Natural killer cell (primary cell): ENCODE measurements at regions not wholly inside any gene's neighbourhood (a gene's known extent, or its start where the extent isn't known, plus 50 kb on each side); places are given as distances from the start of the nearest gene placed in this dataset.

Source experiments
- ATAC-seq, 3 donors: fragments of 150-1000 bp in 2 of 3; fragments of 200-7000 bp in 1 of 3; cut with Tn5 transposase; 1 replicate in 1 of 3; 2 replicates in 2 of 3; pipeline ENCODE4 v1.10.0; 2021; ENCODE audit warnings: mild to moderate bottlenecking in 2 of 3, moderate library complexity in 2 of 3
- DNase-seq, 2 donors: peaks; one replicate each; pipeline versions ENCODE4 v3.0.0 to v3.0.0-alpha.2; 2013 to 2021; ENCODE audit warnings: mixed read lengths in 1 of 2
- H3K27ac ChIP-seq: one replicate; pipeline ENCODE4 v1.5.1; 2013; ENCODE audit warnings: mild to moderate bottlenecking, low read length
- H3K27me3 ChIP-seq: one replicate; pipeline ENCODE4 v1.6.1; 2013; ENCODE audit warnings: low read length; ENCODE audit not compliant: control insufficient read depth, insufficient read depth
- H3K36me3 ChIP-seq: one replicate; pipeline ENCODE4 v1.6.1; 2013; ENCODE audit warnings: low read length; ENCODE audit not compliant: control insufficient read depth, insufficient read depth
- H3K4me1 ChIP-seq: one replicate; pipeline ENCODE4 v1.6.1; 2013; ENCODE audit warnings: low read length; ENCODE audit not compliant: control insufficient read depth, insufficient read depth
- H3K4me3 ChIP-seq: one replicate; pipeline ENCODE4 v1.5.1; 2013; ENCODE audit warnings: low read length
- H3K9me3 ChIP-seq: one replicate; pipeline ENCODE4 v1.6.1; 2013; ENCODE audit warnings: low read length; ENCODE audit not compliant: control insufficient read depth, insufficient read depth
- H3K27ac Mint-ChIP-seq, 2 donors: one replicate each; pipeline ENCODE4 v1.8.0; 2022; ENCODE audit warnings: mild to moderate bottlenecking in 2 of 2, mixed read lengths in 2 of 2, moderate library complexity in 1 of 2
- H3K27me3 Mint-ChIP-seq, 2 donors: one replicate each; pipeline ENCODE4 v1.8.0; 2022; ENCODE audit warnings: low read depth in 2 of 2, mixed read lengths in 2 of 2
- H3K36me3 Mint-ChIP-seq: one replicate; pipeline ENCODE4 v1.8.0; 2022; ENCODE audit warnings: mixed read lengths
- H3K4me1 Mint-ChIP-seq, 2 donors: one replicate each; pipeline ENCODE4 v1.8.0; 2022; ENCODE audit warnings: mixed read lengths in 2 of 2
- H3K4me3 Mint-ChIP-seq: one replicate; pipeline ENCODE4 v1.8.0; 2022; ENCODE audit warnings: mild to moderate bottlenecking, moderate library complexity, mixed read lengths
- H3K9me3 Mint-ChIP-seq, 2 donors: one replicate each; pipeline ENCODE4 v1.8.0; 2022; ENCODE audit warnings: mixed read lengths in 2 of 2
- CTCF ChIP-seq: fragments of 200-600 bp; IDR thresholded peaks from one replicate; pipeline ENCODE4 v1.8.0; 2022; ENCODE audit warnings: antibody characterized with exemption
- WGBS: methylation state at CpG from one replicate; pipeline ENCODE4 v1.1.7; 2013; ENCODE audit warnings: missing lambda C conversion rate; ENCODE audit not compliant: insufficient coverage; 5-methylcytosine and 5-hydroxymethylcytosine counted together
- intact Hi-C: fragments of 100-400 bp; cut with micrococcal nuclease; formaldehyde crosslinking; loops from one replicate; pipeline ENCODE4 v1.14.2; 2022

DNA sequence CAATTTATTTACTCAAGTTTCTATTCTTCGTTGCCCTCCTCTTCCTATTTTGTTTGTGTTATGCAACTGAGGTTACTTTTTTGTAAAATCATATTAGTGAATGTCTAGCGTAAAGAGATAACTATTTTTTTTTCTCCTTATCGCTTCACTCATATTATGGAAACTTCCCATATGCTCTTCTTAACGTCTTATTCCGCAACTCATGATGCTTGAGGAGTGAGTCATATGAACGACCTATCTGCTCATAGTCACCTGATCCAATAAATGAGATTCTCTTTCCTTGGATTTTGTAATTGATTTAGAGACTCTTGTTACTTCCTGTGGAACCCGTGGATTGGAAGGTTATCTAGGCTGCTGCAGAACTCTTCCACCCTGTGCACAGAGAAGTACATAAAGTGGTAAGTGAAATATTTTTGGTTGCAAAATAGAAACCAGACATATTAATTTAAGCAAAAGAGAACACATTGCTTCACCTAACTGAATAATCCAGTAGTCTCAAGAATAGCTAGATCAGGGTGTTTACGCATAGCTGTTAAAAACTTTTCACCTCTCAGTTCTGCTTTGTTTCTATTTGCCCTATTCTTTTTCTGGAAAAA, 719.3 kb upstream of the SGO1 start:
- Histone ChIP-seq H3K9me3 (peaks cover 10% of the 10 kb centered on the region), H3K36me3 (no peaks in the 10 kb centered on the region), H3K4me1 (no peaks in the 10 kb centered on the region), H3K4me3 (no peak overlapping the region), H3K27ac (no peak overlapping the region), H3K27me3 (no peaks in the 10 kb centered on the region)
- WGBS, result 57% methylated on average over 2 of the region's 8 CpGs
- ATAC-seq, result no peak
- peaks cover 14 to 21% of the 10 kb centered on the region in 2 donors for H3K9me3 Mint-ChIP-seq
- H3K27me3 Mint-ChIP-seq, result no peaks in the 10 kb centered on the region
- no peak for DNase-seq
- TF ChIP-seq CTCF, result no peak
- no peak overlapping the region for H3K4me3 Mint-ChIP-seq
- intact Hi-C loops, result no loop called here
- H3K27ac Mint-ChIP-seq, result no peak overlapping the region
- H3K36me3 Mint-ChIP-seq, result peaks cover 14% of the 10 kb centered on the region
- no peaks in the 10 kb centered on the region for H3K4me1 Mint-ChIP-seq

GRCh38 chr3:20904671-20905070, 718.7 kb upstream of the SGO1 start:
- no peaks in the 10 kb centered on the region for H3K27me3 ChIP-seq
- H3K9me3 ChIP-seq, result peaks cover 10% of the 10 kb centered on the region
- no peak overlapping the region for H3K4me3 ChIP-seq
- intact Hi-C loops, result no loop called here
- H3K36me3 ChIP-seq, result no peaks in the 10 kb centered on the region
- H3K27ac Mint-ChIP-seq, result no peak overlapping the region
- TF ChIP-seq CTCF, result no peak
- H3K27me3 Mint-ChIP-seq, result no peaks in the 10 kb centered on the region
- ATAC-seq, result no peak
- no peaks in the 10 kb centered on the region for H3K4me1 Mint-ChIP-seq
- no peaks in the 10 kb centered on the region for H3K4me1 ChIP-seq
- peaks cover 14% of the 10 kb centered on the region for H3K36me3 Mint-ChIP-seq
- H3K27ac ChIP-seq, result no peak overlapping the region
- peaks cover 10 to 19% of the 10 kb centered on the region in 2 donors for H3K9me3 Mint-ChIP-seq
- no peak overlapping the region for H3K4me3 Mint-ChIP-seq
- DNase-seq, result no peak
- WGBS, result 65% methylated on average over 3 of the region's 3 CpGs

DNA sequence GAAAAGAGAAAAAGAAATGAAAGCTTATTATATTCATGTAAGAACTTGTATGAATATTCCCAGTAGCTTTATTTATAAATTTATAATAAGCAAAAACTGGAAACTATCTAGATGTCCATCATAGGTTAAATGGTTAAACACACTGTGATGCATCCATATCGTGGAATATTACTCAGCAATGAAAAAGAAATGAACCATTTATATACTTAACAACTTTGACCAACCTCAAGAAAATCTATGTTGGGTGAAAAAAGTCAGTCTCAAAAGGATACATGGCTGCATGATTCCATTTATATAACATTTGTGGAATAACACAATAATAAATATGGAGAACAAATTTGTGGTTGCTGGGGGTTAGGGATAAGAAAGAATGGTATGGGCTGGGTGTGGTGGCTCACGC, 713.0 kb upstream of the SGO1 start:
- Histone ChIP-seq H3K27me3 (no peaks in the 10 kb centered on the region), H3K36me3 (no peaks in the 10 kb centered on the region), H3K4me1 (no peaks in the 10 kb centered on the region), H3K4me3 (no peak overlapping the region), H3K9me3 (peaks cover 12% of the 10 kb centered on the region), H3K27ac (no peak overlapping the region)
- no peak for DNase-seq
- Mint-ChIP-seq H3K4me3 (no peak overlapping the region), H3K27me3 (no peaks in the 10 kb centered on the region), H3K9me3 (peaks cover 11 to 16% of the 10 kb centered on the region in 2 donors), H3K4me1 (no peaks in the 10 kb centered on the region), H3K27ac (no peak overlapping the region), H3K36me3 (no peaks in the 10 kb centered on the region)
- intact Hi-C loops, result no loop called here
- 92% methylated on average over 1 of the region's 2 CpGs for WGBS
- no peak for ATAC-seq
- TF ChIP-seq CTCF, result no peak

- ATAC-seq (no peak), DNase-seq (no peak)
- H3K4me1 ChIP-seq, result no peaks in the 10 kb centered on the region
- H3K27ac ChIP-seq, result no peak overlapping the region
- H3K9me3 ChIP-seq, result peaks cover 3% of the 10 kb centered on the region
- H3K4me3 Mint-ChIP-seq, result no peak overlapping the region
- H3K4me1 Mint-ChIP-seq, result no peaks in the 10 kb centered on the region
- peaks cover 7% of the 10 kb centered on the region for H3K36me3 Mint-ChIP-seq
- peaks cover 21% of the 10 kb centered on the region in 2 donors for H3K9me3 Mint-ChIP-seq
- H3K27me3 Mint-ChIP-seq, result no peaks in the 10 kb centered on the region
- intact Hi-C loops, result no loop called here
- no peak for TF ChIP-seq CTCF
- no peak overlapping the region for H3K4me3 ChIP-seq
- H3K36me3 ChIP-seq, result no peaks in the 10 kb centered on the region
- H3K27me3 ChIP-seq, result no peaks in the 10 kb centered on the region
- H3K27ac Mint-ChIP-seq, result no peak overlapping the region
- 82% methylated on average over 2 of the region's 2 CpGs for WGBS
Measured at GRCh38 chr3:20890111-20890519, 704.1 kb upstream of the SGO1 start.
